DND-41 (cell line): ENCODE measurements at regions not wholly inside any gene's neighbourhood (a gene's known extent, or its start where the extent isn't known, plus 50 kb on each side); places are given as distances from the start of the nearest gene placed in this dataset.

Source experiments
- CTCF ChIP-seq: IDR thresholded peaks from 2 replicates; pipeline ENCODE4 v1.5.1; 2012; ENCODE audit warnings: borderline replicate concordance, low read length, moderate library complexity, mild to moderate bottlenecking; ENCODE audit not compliant: poor library complexity, severe bottlenecking; ENCODE audit errors: extremely low read depth
- EZH2 ChIP-seq: IDR thresholded peaks from 3 replicates; pipeline ENCODE4 v1.6.1; 2012; ENCODE audit warnings: borderline replicate concordance, low read depth, mild to moderate bottlenecking, moderate library complexity, low read length, inconsistent platforms; ENCODE audit not compliant: severe bottlenecking

DNA sequence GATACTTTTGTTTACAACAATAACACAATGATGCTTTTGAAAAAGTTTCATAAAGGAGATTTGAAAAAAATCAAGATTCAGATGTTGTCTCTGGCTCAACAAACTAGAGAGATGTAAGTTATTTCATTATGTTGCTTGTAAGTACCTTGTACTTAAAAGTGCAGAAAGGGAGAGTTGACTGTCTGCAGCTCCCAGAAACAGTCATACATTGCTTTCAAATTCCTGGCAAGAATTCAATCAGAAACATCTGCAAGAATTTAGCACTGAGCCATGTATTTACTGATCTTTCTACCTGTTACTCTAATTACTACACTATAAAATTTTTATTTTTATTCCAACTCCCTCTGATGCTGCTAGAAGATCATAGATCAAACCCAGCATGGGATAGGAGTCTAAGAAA is 1261.3 kb upstream of the SPRY2 start:
- TF ChIP-seq CTCF (no peak), EZH2 (no peak)
